Prostate gland (tissue), 2 donors: ENCODE measurements at regions not wholly inside any gene's neighbourhood (a gene's known extent, or its start where the extent isn't known, plus 50 kb on each side); places are given as distances from the start of the nearest gene placed in this dataset.

Experiments
- CTCF ChIP-seq, 4 experiments: fragments of 200-600 bp in 2 of 4; fragments of 450-650 bp in 2 of 4; sonication (generic) in 2 of 4; IDR thresholded peaks; 1 replicate in 3 of 4; 2 replicates in 1 of 4; pipeline ENCODE4 v1.5.1; 2016 to 2019; ENCODE audit warnings: antibody characterized with exemption in 4 of 4, mild to moderate bottlenecking in 2 of 4, moderate library complexity in 2 of 4
- POLR2AphosphoS5 ChIP-seq: sonication (generic); formaldehyde crosslinking; IDR thresholded peaks from one replicate; pipeline ENCODE4 v1.6.1; 2017; ENCODE audit warnings: antibody characterized with exemption

GRCh38 chr5:19266791-19267190, 721.2 kb downstream of the CDH18 start:
- TF ChIP-seq CTCF (IDR thresholded peaks at IDR 0.05) = no peak
- no peak for TF ChIP-seq POLR2AphosphoS5
